GM12875 (cell line): ENCODE measurements at regions not wholly inside any gene's neighbourhood (a gene's known extent, or its start where the extent isn't known, plus 50 kb on each side); places are given as distances from the start of the nearest gene placed in this dataset.

Source experiments
- H3K4me3 ChIP-seq: one replicate; pipeline ENCODE4 v1.5.1; 2011; ENCODE audit warnings: low read depth, low read length, control low read depth
- TF ChIP-seq, protein P1 (sequence below): IDR thresholded peaks from 2 replicates; pipeline ENCODE4 v1.5.1; 2011; ENCODE audit warnings: low read depth, mild to moderate bottlenecking, control low read depth, inconsistent platforms, low read length, moderate library complexity, borderline replicate concordance; ENCODE audit not compliant: insufficient read depth

DNA sequence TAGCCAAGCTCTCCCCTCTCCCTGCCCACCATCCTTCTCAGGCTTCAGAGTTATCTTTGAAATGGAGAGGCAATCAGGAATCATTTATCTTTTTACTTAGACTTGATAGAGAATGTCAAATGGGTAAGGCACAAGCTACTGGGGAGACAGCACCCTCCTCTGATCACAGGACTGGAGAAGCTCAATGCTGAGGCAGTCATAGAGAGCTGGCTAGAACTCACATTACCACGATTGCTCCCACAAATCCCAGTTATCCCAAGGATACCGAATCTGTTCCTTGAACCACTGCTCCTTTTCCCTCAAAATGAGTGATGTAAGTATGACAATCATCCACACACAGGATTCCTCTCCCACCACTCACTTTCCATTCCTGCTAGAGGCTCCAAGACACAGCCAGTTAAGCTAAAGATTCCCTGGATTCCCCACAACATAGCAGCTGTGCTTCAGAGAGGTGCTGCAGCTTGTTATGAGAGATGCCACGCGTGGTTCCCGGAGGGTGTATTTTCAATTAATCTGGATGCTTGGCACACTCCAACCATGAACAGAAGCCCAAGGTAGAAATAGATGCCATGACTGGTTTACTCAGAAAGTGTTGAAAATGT lies 96.2 kb upstream of the VGLL2 start:
- no peak overlapping the region for H3K4me3 ChIP-seq
- TF ChIP-seq, protein P1, sequence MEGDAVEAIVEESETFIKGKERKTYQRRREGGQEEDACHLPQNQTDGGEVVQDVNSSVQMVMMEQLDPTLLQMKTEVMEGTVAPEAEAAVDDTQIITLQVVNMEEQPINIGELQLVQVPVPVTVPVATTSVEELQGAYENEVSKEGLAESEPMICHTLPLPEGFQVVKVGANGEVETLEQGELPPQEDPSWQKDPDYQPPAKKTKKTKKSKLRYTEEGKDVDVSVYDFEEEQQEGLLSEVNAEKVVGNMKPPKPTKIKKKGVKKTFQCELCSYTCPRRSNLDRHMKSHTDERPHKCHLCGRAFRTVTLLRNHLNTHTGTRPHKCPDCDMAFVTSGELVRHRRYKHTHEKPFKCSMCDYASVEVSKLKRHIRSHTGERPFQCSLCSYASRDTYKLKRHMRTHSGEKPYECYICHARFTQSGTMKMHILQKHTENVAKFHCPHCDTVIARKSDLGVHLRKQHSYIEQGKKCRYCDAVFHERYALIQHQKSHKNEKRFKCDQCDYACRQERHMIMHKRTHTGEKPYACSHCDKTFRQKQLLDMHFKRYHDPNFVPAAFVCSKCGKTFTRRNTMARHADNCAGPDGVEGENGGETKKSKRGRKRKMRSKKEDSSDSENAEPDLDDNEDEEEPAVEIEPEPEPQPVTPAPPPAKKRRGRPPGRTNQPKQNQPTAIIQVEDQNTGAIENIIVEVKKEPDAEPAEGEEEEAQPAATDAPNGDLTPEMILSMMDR = no peak

DNA sequence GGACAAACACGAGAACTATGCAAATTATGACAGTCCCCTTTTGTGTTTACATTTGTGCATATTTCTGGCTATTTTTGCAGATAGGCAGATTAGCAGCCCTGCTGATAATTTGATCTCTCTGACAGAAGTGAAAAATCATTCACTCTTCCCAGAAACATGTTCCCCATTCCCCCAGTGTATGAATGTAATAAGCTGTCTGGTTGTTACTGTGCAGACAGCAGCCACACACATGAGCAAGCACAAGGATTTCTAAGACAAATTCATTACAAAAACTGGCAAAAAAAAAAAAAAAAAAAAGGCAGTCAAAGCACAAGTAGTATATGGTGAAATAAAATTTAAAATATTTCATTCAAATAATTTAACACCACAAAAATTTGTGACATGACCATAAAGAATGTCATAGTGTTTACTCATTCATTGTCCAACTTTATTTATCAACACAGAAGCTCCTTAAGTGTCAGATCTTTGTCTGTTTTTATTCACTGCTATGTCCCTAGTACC lies 95.5 kb upstream of the VGLL2 start:
- TF ChIP-seq, protein P1 = no peak
- no peak overlapping the region for H3K4me3 ChIP-seq

DNA sequence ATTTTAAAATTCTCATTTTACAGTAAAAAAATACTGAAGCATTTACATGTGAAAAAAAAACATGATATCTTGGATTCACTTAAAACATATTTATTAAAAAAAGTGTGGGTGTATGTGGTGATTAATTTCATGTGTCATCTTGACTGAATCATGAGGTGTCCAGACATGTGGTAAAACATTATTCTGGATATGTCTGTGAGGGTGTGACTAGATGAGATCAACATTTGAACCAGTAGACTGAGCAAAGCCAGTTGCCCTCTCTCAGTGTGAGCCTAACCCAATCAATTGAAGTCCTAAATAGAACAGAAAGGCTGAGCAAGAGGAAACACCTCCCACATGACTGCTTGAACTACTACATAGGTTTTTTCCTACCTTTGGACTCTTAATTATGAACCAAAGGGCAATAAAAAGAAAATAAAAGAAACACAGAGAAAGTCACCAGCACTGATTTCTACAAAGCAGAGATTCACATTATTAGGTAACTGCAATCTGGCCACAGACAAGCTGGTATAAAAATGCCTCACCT lies 90.5 kb upstream of the VGLL2 start:
- no peak overlapping the region for H3K4me3 ChIP-seq
- TF ChIP-seq, protein P1 = no peak

DNA sequence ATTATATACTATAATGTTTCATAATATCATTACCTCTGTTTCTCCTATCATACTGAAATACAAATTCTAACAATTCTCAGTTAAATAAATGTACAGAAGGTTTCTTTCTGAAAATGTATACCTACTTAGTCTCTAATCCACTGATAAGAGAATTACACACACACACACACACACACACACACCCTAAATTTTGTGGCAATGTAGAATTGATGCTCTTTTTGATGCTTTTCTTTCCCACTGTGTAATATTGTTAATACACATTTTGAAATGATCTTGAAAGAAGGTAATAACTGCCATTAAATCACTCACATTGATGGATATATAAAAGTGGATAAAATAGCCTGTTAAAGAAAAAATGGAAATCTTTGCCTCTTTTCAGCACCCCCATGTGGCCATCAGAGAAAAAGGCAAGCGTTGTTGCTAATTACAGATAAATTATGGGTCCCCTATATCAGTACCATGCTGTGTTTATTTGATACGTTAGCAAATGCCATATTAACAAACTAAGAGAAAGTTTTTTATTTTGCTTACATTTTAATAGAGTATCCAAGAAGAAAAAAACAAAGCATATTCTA lies 76.6 kb upstream of the VGLL2 start:
- TF ChIP-seq, protein P1 = peak; percentile 35; the same call in 1 of the 2 replicates
- no peak overlapping the region for H3K4me3 ChIP-seq

DNA sequence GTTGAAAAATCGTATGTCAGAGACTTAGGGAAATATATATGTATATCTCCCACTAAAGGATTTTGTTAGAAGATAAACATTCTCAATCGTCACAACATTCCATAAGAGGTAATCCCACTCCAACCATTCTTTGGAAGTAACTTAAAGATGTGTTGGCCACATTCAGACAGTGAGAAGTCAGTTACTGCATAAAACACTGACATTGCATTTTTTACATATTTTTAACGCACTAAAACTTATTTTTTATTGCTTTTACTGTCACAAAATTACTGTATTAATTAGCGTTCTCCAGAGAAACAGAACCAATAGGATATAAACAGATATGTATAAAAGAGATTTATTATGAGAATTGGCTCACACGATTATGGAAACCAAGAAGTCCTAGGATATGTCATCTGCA lies 74.3 kb upstream of the VGLL2 start:
- TF ChIP-seq, protein P1 = no peak
- H3K4me3 ChIP-seq = no peak overlapping the region

DNA sequence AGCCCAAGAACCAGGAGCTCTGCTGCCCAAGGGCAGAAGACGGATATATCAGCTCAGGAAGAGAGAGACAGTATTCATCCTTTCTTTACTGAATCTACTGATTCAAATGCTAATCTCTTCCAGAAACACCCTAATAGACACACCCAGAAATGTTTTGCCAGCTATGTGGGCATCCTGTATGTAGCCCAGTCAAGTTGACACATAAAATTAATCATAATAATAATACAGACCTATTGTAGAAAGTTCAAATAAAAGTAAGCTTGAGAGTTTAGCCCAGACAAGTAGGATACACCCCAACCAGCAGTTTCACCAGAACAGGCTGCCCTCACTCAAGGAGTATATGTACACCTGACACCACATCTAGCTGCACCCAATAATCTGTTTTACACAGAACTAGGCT lies 73.9 kb upstream of the VGLL2 start:
- H3K4me3 ChIP-seq = no peak overlapping the region
- TF ChIP-seq, protein P1 = no peak

DNA sequence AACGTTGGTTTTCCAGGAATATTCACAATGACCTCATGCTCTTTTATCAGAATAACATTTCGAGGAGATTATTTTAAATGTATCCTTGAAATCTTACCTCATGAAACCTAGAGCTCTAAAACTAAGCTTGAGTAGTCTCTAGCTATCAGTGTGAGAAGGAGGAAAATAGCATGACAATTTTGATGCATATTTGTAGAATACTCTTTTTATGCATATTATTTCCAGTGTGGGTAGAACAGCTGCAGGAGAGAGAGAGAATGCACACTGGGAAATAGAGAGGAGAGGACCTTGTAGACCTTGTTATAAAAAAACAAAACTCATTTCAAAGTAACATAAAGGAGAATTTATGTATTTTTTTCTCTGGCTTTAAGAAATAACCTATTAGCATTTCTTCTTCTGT lies 71.1 kb upstream of the VGLL2 start:
- TF ChIP-seq, protein P1 = no peak

More for the DNA sequence above, 71.1 kb upstream of the VGLL2 start:
- H3K4me3 ChIP-seq = no peak overlapping the region
